Keratinocyte (primary cell): ENCODE measurements at regions not wholly inside any gene's neighbourhood (a gene's known extent, or its start where the extent isn't known, plus 50 kb on each side); places are given as distances from the start of the nearest gene placed in this dataset.

Experiments used
- DNase-seq: peaks from one replicate; pipeline ENCODE4 v3.0.0-alpha.2; 2011; ENCODE audit warnings: low read depth, missing footprints, low spot score
- FAIRE-seq: peaks from 2 replicates; lab custom pipeline; 2011; peaks lifted over from hg19 to GRCh38; lab: Jason Lieb, UNC
- H2AFZ ChIP-seq: 2 replicates; pipeline ENCODE4 v1.6.0; 2012; ENCODE audit warnings: low read length, control low read depth, inconsistent platforms; ENCODE audit not compliant: control insufficient read depth
- H3K27ac ChIP-seq: 2 replicates; pipeline ENCODE4 v1.5.1; 2011; ENCODE audit warnings: low read length; ENCODE audit not compliant: control insufficient read depth, insufficient read depth
- H3K27me3 ChIP-seq: 3 replicates; pipeline ENCODE4 v1.6.0; 2011; ENCODE audit warnings: low read length; ENCODE audit not compliant: control insufficient read depth, insufficient read depth; ENCODE audit errors: extremely low read depth
- H3K36me3 ChIP-seq, 2 experiments: 2 replicates in 1 of 2; 3 replicates in 1 of 2; pipeline ENCODE4 v1.5.1; 2011; ENCODE audit warnings: low read length in 2 of 2, mild to moderate bottlenecking in 1 of 2; ENCODE audit not compliant: control insufficient read depth in 2 of 2, insufficient read depth in 2 of 2; ENCODE audit errors: extremely low read depth in 1 of 2
- H3K4me1 ChIP-seq: 3 replicates; pipeline ENCODE4 v1.5.1; 2011; ENCODE audit warnings: low read length; ENCODE audit not compliant: control insufficient read depth, insufficient read depth; ENCODE audit errors: extremely low read depth
- H3K4me2 ChIP-seq: 3 replicates; pipeline ENCODE4 v1.6.0; 2011; ENCODE audit warnings: low read depth, low read length; ENCODE audit not compliant: control insufficient read depth, insufficient read depth; ENCODE audit errors: extremely low read depth
- H3K4me3 ChIP-seq, 3 experiments: fragments of 200-600 bp in 1 of 3; sonication (generic) in 1 of 3; 2 replicates in 2 of 3; 3 replicates in 1 of 3; pipeline ENCODE4 v1.5.1; 2011 to 2016; ENCODE audit warnings: low read length in 3 of 3, mild to moderate bottlenecking in 3 of 3, control low read depth in 2 of 3, inconsistent platforms in 1 of 3, low read depth in 1 of 3, mixed read lengths in 1 of 3, mixed run types in 1 of 3, moderate library complexity in 1 of 3; ENCODE audit not compliant: control insufficient read depth in 2 of 3, insufficient read depth in 2 of 3; ENCODE audit errors: extremely low read depth in 1 of 3
- H3K79me2 ChIP-seq: 2 replicates; pipeline ENCODE4 v1.6.0; 2012; ENCODE audit warnings: low read length; ENCODE audit not compliant: control insufficient read depth, insufficient read depth
- H3K9ac ChIP-seq: 3 replicates; pipeline ENCODE4 v1.6.0; 2011; ENCODE audit warnings: low read length; ENCODE audit not compliant: control insufficient read depth, insufficient read depth; ENCODE audit errors: extremely low read depth
- H3K9me1 ChIP-seq: 3 replicates; pipeline ENCODE4 v1.6.0; 2011; ENCODE audit warnings: low read length; ENCODE audit not compliant: control insufficient read depth, insufficient read depth; ENCODE audit errors: extremely low read depth
- H3K9me3 ChIP-seq: 2 replicates; pipeline ENCODE4 v1.5.1; 2012; ENCODE audit warnings: low read depth, low read length; ENCODE audit not compliant: control insufficient read depth
- H4K20me1 ChIP-seq: 3 replicates; pipeline ENCODE4 v1.6.0; 2011; ENCODE audit warnings: low read length; ENCODE audit not compliant: control insufficient read depth, insufficient read depth; ENCODE audit errors: extremely low read depth
- CTCF ChIP-seq, 3 experiments: IDR thresholded peaks in 1 of 3; conservative IDR thresholded peaks in 1 of 3; optimal IDR thresholded peaks in 1 of 3; 2 replicates in 2 of 3; 3 replicates in 1 of 3; pipeline versions ENCODE3 to v1.5.1; 2011; ENCODE audit warnings: low read length in 3 of 3, mild to moderate bottlenecking in 3 of 3, moderate library complexity in 2 of 3, control low read depth in 1 of 3, inconsistent platforms in 1 of 3; ENCODE audit not compliant: insufficient read depth in 2 of 3; ENCODE audit errors: extremely low read depth in 1 of 3
- EZH2 ChIP-seq: IDR thresholded peaks from one replicate; pipeline ENCODE4 v1.6.1; 2012; ENCODE audit warnings: inconsistent platforms, mild to moderate bottlenecking, low read length, moderate library complexity
- dilution Hi-C: fragments of 300-500 bp; cut with MboI; formaldehyde crosslinking; loops from one replicate; pipeline ENCODE4 v1.7.0; 2020; ENCODE audit warnings: low sequenced_read_pairs; ENCODE audit not compliant: extremely low pct_ligation_motif_present

GRCh38 chr4:137432446-137433311 is 99.6 kb downstream of the PCDH18 start:
- no peak for FAIRE-seq
- H3K36me3 ChIP-seq, result no peaks in the 10 kb centered on the region
- no peaks in the 10 kb centered on the region for H3K9me3 ChIP-seq
- no peaks in the 10 kb centered on the region for H3K79me2 ChIP-seq
- TF ChIP-seq EZH2 (no peak), CTCF (optimal IDR thresholded peaks at IDR 0.05 in 1 of 3, IDR thresholded peaks at IDR 0.05 in 1 of 3, conservative IDR thresholded peaks at IDR 0.05 in 1 of 3; ENCODE audit: extremely low read depth in 1 of 3, insufficient read depth in 2 of 3, low read length in 3 of 3) (no peak)
- H3K9ac ChIP-seq, result no peak overlapping the region
- no peak for DNase-seq
- no peaks in the 10 kb centered on the region for H3K27me3 ChIP-seq
- no peaks in the 10 kb centered on the region for H4K20me1 ChIP-seq
- no peak overlapping the region for H3K27ac ChIP-seq
- no peaks in the 10 kb centered on the region for H3K9me1 ChIP-seq
- H3K4me1 ChIP-seq, result no peaks in the 10 kb centered on the region
- no peak overlapping the region for H3K4me3 ChIP-seq
- dilution Hi-C loops, result no loop called here
- H3K4me2 ChIP-seq, result no peak overlapping the region
- H2AFZ ChIP-seq, result no peak overlapping the region

GRCh38 chr4:137430171-137430570 is 102.1 kb downstream of the PCDH18 start:
- no peak overlapping the region for H3K4me2 ChIP-seq
- H3K27ac ChIP-seq, result no peak overlapping the region
- no peaks in the 10 kb centered on the region for H3K36me3 ChIP-seq
- H3K79me2 ChIP-seq, result no peaks in the 10 kb centered on the region
- H3K9me3 ChIP-seq, result no peaks in the 10 kb centered on the region
- H3K4me1 ChIP-seq, result no peaks in the 10 kb centered on the region
- dilution Hi-C loops, result no loop called here
- TF ChIP-seq CTCF (optimal IDR thresholded peaks at IDR 0.05 in 1 of 3, IDR thresholded peaks at IDR 0.05 in 1 of 3, conservative IDR thresholded peaks at IDR 0.05 in 1 of 3; ENCODE audit: extremely low read depth in 1 of 3, insufficient read depth in 2 of 3, low read length in 3 of 3), result no peak
- no peaks in the 10 kb centered on the region for H4K20me1 ChIP-seq
- no peaks in the 10 kb centered on the region for H3K9me1 ChIP-seq
- H3K9ac ChIP-seq, result no peak overlapping the region
- no peak overlapping the region for H2AFZ ChIP-seq
- no peak for FAIRE-seq
- no peak overlapping the region for H3K4me3 ChIP-seq
- H3K27me3 ChIP-seq, result no peaks in the 10 kb centered on the region
- DNase-seq, result no peak
